ENCODE measurements at regions not wholly inside any gene's neighbourhood (a gene's known extent, or its start where the extent isn't known, plus 50 kb on each side); places are given as distances from the start of the nearest gene placed in this dataset.

DNA sequence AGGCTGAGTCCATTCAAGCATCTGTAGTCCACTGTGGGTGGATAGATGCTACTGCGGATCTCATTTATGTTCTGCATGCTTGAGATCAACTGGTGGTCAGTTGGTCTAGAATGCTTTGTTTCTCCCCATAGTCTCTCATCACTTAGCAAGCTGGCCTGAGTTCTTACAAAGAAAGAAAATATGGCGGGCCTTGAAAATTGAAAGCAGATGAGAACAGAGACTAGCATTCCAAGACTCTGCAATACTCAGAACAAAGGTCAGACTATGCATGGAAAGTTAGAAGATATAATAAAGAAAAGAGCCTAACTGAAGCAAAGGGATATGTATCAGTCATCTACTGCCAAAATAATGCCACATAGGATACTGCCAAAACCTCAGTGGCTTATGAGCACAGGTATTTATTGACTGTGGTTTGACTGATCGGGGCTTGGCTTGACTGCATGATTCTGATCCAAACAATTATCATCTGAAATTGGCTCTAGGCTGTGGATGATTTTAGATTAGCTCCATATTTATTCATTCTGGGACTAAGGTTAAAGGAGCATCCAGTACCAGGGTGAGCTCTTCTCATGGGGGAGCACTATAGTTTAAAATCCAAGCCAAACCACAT lies 258.9 kb downstream of the TAF11L14 start:
- no peak for DNase-seq (ENCODE audit: low spot score)

DNA sequence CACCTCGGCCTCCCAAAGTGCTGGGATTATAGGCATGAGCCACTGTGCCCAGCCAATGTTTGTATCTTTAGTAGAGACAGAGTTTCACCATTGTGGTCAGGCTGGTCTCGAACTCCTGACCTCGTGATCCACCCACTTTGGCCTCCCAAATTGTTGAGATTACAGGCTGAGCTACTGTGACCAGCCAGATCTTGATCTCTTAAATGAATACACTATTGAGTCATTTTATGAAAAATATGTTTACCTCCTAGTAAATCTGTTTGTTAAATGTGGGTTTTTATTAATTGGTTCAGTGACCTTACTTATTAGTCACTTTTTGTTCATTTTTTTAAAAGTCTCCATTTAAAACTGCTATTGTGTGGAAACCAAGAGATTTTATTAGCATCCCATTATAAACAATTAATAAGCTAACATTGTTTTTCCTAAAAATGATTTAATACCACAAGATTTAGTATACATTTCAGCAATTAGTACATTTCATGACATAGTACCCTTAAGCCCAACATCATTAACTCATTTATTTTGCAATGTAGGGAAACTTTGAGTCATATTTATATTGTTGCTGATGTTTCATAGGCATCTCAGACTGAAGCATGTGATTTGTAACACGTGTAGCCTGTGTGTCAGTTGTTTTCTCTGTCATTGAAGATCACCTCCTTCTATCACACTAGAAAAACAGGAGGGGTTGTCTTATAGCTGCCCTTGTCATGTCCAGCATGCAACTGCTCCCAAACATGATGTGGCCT lies 261.2 kb downstream of the TAF11L14 start:
- no peak for DNase-seq (ENCODE audit: low spot score)

DNA sequence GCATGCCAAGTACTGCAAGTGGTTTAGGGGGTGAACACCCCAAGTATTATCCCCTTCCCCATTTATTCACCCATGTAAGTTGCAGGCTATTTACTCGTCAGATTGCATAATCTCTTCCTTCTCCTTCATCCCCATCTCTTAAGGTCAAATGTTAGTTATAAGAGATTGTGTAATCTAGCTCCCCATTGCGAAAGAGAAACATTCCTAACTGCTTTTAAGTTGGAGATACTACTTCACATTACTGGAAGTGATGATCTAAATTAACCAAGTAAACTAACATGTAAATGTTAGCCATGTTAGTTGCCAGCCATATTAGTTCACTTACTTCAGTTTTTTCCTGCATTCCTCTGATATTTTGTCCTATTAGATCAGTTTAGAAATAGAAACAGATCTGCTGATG lies 262.3 kb downstream of the TAF11L14 start:
- no peak for DNase-seq (ENCODE audit: low spot score)

DNA sequence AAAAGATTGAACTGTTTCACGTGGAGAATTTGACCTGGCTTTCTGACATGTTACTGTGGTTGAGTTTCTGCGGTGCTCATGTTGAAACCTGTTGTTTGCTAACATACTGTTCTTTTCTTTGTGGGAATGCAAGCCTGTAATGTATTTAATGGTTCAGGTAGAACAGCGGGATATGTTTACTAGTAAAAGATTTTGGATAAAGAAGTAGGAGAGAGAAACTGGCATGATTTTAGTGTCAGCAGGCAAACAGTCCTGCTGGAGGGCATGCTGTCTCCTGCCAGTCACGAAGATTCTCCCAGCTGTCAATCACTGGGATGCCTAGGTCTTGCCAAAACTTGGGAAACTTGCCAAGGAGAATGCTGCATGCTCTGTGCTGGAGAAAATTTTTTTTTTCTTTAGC lies 263.5 kb downstream of the TAF11L14 start:
- DNase-seq (ENCODE audit: low spot score), result no peak

DNA sequence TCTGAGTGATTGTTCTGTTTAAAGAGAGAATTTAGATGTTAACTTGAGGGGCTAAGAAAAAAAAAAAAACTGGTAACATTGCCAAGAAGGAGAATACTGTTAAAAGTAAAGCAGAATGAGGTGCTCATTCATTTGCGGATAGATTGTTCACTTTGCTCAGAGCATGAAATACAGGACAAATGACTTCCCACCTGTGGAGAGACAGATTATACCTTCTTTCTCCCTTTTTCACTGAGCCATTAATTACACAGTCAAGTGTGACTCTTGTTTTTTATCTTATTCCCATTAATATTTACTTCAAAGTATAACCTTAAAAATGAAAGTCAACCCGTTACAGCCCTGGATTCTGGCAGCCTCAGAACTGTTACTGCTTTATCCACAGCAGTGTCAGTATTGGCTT lies 264.5 kb downstream of the TAF11L14 start:
- no peak for DNase-seq (ENCODE audit: low spot score)

DNA sequence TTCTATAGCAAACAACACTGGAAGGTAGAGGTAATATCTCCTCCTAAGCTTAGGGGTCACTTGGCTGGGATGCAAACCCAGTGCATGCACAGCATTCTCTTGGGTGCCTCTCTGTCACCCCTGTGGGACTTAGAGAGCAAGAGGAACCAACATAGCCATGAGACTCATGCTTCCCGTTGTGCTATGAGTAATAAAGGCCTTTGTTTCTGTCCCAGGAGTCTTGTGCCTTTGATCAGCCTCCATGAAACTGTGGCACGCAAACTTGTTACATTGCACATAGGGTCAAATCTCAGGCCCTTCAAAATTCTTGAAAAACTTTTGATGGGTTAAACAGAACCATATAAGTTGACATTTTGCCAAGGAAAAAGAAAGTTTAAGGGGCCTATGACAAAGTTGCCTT lies 272.8 kb downstream of the TAF11L14 start:
- DNase-seq (ENCODE audit: low spot score), result no peak

DNA sequence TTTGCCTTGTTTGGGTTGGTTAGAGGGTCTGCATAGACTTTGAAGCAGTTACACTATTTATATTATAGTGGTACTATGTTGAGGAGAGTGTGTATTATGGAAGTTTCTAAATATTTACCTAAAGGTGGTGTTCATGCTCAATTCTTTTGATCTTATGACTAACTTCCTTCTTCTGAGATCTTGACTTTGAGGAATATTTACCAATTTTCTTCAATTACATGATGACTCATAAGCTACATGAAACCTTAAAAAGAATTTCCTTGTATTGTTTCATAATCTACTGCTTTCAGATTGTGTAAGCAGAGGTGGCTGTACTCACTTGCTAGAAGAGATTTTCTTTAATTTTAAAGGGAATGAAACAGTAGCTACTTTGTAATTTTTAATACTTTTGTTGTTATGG lies 276.1 kb downstream of the TAF11L14 start:
- DNase-seq (ENCODE audit: low spot score), result no peak

DNA sequence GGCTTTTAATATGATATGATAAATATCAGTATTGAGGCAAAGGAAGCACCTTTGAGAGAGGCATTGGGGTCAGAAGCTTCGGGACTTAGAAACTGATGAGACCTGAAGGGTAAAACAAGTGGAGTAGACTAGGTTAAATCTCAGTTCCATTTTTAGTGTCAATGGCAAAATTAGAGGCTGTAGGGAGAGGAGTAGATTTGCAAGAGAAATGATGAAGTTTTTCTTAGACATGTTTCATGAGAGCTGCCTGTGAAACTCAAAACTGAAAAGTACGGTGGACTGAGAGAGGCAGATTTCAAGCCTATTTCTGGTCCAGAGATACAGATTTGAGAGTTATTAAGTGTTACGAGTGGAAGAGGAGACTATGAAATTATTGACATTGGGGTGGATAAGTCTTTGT lies 278.5 kb downstream of the TAF11L14 start:
- DNase-seq (ENCODE audit: low spot score), result no peak

DNA sequence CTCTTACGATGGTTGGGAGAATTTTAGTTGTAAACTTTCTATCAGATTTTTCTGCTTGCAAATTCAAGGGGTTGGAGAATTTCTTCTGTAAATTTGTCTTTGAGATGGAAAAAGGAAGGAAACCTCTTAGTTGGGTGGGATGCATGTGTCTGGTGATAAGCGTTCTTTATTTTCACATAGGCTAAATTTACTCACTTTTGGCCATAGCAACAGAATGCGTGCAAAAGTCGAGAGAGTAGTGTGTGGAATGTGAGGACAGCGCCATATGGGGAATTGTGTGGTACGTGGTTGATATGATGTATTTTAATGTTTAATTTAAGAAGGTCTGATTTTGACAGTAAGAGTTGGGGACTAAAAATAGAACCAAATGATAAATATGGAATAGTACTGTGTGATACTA lies 282.2 kb downstream of the TAF11L14 start:
- no peak for DNase-seq (ENCODE audit: low spot score)

DNA sequence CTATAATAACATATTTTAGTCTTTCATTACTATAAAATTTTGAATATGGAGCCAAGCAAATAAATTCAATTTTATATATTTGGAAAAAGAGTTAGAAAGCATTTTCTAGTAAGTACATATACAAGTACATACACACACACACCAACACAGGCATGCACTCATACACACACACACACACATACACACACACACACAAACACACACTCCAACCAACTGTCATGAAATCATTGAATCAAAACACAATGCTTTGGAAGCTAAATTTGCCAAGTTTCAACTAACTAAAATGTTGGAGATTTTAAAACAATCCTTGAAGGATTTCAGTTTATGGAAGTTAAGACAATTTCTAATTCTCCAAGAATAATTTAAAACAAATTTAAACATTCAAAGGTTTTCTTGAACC lies 283.2 kb downstream of the TAF11L14 start:
- no peak for DNase-seq (ENCODE audit: low spot score)

DNA sequence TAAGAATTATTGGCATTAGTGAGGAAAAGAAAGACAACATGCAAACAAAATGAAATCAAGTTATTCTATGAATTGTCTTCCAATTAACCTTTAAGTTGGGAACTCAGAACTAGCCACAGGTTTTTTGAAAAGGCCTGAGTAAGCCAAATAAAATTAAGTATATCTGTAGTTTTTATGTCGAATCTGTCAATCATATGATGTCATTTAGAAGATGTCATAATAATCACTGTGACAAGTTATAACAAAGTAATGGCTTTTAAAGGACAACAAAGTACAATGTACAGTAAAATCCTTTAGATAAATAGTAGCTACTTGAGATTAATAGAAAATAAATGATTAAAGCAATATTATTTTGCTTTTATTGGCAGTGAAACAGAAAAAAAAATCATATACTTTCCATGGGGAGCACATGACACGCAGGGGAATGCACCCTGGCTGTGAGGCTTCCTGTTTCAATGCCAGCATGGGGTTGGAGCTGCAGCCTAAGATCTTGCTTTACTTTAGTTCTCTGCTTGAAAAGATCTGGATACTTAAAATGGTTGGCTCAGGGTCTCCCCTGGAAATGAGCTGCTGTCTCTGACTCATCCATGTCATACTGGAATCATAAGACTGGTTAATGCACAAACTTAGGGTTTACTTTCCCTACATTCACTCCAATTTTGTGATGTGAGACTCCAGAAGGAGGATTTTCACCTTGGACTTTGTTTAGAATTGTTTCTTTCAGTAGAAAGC lies 284.3 kb downstream of the TAF11L14 start:
- no peak for DNase-seq (ENCODE audit: low spot score)

DNA sequence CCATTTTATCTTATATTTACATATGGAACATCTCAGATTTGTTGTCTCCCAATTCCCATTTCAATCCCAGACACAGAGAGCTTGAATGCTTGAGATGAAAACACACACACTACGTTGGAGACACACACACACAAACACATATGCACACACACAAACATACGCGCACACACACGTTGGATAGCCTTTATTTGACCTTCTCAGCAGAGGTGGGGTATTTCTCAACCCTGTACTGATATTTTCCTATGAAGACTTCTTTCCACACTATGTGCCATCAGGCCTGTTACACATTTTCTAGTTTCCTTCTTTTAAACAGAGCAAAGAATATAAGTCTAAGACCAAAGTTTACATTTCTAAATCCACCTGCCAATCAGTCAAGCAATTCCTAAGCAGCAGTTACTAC lies 291.0 kb downstream of the TAF11L14 start:
- DNase-seq (ENCODE audit: low spot score), result no peak

DNA sequence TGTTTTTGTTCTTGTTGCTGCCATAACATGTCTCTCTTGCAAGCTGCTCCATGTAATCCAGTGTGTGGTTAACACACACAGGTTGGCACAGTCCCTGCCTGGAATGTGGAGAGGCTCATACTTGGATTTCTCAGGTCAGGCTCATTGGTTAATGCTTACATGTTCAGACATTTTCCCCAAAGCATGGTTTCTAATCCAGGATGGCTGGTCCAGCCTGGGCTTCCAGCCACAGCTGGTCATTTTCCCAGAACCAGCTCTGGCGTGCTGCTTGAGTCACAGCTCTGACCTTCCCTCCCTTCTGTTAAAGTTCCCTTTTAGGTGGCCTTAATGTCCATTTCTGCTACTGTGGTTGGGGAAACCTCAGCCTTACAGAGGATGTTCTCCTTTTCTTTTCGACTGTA lies 294.3 kb downstream of the TAF11L14 start:
- no peak for DNase-seq (ENCODE audit: low spot score)

DNA sequence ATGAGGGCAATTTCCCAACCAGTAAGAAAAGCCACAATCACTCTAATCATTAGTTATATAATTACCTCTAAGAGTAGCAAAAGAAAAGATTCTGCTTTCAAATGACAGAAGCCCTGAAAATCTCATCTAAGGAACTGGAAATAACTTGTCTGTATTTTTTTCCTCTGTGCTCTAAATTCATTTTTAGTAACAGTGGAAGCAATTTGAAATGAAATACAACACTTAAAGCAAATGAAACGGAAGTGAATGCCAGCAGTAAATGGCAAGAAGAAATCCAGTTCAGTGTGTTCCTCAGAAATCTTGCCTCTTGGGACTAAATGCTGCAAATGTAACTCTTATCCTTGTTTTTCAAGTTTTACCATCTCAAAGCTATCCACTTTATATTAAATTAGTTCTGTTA lies 294.9 kb downstream of the TAF11L14 start:
- no peak for DNase-seq (ENCODE audit: low spot score)

DNA sequence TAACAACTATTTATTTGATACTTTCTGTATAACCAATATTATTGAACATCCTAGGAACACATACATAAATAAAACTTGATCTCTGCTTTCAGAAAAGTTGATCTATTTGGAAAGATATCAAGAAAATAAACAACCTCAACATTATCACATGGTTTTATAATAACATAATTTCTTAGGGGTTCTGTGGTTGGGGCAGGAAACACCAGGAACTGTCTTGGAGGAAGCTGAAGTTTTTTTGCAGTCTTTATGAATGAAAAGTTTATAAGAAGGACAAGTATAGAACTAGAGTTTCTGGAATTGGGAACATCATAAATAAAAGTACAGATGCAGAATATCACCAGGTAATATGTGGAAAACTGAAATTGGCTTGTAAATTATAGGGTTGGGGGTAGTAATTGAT lies 296.1 kb downstream of the TAF11L14 start:
- no peak for DNase-seq (ENCODE audit: low spot score)

DNA sequence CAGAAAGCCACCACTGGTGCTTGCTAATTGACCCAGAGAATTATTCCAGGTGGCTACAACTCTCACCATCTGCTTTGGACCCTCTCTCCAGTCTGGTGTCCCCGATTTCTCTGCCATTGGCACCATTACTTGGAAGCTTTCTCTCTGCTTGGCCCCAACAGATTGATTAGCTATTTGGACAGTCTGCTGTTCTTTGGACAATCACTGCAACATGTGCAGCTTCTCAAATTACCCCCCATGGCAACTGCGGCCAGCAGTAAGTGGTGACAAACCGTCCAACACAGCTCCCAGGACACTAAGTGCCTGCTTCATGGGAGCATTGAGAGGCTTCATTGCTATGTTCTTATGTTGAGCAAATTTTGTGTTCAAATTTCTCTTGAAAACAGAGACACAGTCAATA lies 309.8 kb downstream of the TAF11L14 start:
- no peak for DNase-seq (ENCODE audit: low spot score)

DNA sequence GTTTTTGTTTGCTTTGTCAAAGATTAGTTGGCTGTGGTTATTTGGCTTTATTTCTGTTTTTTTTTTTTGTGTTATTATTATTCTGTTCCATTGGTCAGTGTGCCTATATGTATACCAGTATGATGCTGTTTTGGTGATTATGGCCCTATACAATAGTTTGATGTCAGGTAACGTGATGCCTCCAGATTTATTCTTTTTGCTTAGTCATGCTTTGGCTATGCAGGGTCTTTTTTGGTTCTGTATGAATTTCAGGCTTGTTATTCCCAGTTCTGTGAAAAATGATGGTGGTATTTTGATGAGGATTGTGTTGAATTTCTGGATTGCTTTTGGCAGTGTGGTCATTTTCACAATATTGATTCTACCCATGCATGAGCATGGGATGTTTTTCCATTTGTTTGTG lies 312.8 kb downstream of the TAF11L14 start:
- DNase-seq (ENCODE audit: low spot score), result no peak

DNA sequence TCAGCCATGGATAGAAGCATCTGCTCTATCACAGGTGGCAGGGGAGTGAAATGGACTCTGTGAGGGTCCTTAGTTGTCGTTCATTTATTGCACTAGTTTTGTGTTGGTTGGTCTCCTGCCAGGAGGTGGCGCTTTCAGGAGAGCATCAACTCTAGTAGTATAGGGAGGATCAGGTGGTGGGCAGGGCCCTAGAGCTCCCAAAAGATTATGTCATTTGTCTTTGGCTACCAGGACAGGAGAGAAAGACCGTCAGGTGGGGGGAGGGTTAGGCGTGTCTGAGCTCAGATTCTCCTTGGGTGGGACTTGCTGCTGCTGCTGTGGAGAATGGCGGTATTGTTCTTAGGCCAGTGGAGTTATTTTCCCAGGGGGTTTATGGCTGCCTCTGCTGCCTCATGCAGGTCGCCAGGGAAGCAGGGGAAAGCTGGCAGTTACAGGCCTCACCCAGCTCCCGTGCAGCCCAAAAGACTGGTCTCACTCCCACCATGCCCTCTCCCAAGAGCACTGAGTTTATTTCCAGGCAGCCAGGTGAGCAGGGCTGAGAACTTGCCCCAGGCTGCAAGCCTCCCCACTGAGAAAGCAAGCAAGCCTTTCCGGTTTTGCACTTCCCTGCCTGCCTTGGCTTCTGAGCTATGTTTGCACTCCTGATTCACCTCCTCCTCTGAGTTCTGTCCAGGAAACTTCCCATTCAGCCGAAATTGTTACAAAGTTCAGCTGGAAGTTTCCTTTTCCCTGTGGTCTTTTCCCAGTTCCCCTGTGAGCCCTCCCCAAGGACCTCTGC lies 317.3 kb downstream of the TAF11L14 start:
- no peak for DNase-seq (ENCODE audit: low spot score)

DNA sequence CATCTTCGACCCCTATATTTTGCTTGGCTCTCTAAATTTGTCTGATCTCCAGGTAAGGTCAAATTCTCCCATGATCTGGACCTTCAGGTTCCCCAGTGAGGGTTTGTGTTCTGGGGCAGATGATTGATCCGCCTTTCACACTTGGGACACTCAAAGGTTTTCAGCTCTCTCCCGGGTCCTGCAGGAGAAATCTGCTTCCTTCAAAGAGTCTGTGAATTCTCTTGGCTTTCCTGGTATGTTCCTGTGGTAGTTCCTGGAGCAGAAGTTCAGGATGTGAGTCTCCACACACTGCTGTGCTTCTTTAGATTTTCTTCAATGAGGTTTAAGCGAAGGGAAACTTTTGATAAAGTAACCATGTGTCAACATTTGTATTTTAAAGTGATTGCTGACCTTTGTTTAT lies 318.0 kb downstream of the TAF11L14 start:
- no peak for DNase-seq (ENCODE audit: low spot score)

DNA sequence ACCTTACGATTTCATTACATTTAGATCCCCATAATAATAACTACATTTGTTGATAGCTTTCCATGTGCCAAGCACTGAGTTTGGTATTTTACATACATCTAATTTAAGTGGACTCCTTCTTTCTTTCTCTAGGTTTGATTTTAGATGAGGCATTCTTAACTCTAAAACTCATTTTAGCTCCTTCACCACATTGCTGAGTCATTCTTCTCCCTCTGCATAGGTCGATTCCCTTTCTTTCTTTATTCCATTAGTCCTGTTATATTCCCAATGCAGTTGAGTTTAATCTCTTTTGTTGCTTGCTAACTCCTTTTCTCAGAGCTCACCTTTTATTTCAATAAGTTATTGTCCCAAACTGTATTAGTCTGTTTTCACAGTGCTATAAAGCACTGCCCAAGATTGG lies 329.8 kb downstream of the TAF11L14 start:
- DNase-seq (ENCODE audit: low spot score), result no peak

DNA sequence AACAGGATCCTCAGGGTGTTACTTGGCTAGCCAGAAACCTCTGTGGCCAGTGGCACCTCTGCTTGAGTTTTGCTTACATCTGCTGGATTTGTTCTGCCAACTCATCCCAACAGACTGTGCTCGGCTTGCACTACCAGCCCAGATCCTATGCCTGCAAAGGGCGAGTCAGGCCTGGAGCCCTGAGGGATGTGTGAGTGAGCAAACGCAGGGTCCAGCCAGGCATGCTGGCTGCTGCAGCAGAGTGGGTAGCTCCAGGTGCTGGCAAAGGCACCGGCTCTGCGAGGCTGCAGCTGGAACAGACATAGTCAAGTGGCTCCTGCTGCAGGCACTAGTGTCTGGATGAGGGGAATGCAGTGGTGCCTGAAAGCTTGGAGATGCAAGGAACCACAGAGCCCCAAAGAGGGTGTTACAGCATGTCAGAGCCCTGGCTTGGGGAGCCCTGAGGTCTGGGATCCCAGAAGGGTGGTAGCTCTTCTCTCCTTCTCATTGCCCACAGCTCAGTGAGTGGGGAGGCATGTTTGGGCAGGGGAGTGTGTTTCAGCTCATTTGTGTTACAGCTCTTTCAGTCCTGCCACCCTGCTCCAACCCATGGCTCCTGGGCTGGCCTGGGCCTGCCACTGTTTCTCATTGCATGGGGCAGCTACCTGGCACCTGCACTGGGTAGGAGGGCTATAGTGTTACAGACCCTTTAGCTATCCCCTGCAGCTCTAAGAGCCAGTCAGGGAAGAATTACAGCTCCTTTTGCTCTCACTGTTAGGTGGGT lies 332.6 kb downstream of the TAF11L14 start:
- no peak for DNase-seq (ENCODE audit: low spot score)

DNA sequence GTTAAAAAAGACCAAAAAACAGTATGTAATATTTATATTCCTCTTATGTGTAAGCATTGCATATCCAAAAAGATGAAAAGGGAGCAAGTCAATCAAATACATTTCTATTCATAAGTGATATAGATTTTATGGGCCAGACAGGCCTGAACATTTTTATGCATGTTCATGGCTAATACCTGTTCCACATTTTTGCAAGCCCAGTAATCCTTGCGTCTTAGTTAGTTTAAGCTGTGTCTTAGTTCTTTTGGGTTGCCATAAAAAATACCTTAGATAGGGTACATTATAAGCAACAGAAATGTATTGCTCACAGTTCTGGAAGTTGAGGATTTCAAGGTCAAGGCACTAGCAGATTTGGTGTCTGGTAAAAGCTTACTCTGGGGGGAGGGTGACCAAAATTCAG lies 342.1 kb downstream of the TAF11L14 start:
- DNase-seq (ENCODE audit: low spot score), result no peak
